Endothelial cell of umbilical vein (primary cell): ENCODE measurements at regions not wholly inside any gene's neighbourhood (a gene's known extent, or its start where the extent isn't known, plus 50 kb on each side); places are given as distances from the start of the nearest gene placed in this dataset.

Experiments
- BruUV-seq: library from RNA; stranded (reverse); fragments of 400-500 nt; replicated peaks from 2 replicates; lab custom pipeline; 2021; lab: Mats Ljungman, UMichigan
- CTCF ChIA-PET: fragments of 300-600, 350-600 bp; sonication (Branson Sonifier 250); formaldehyde crosslinking; loops from one replicate; lab custom pipeline; 2021; ENCODE audit warnings: antibody characterized with exemption, inconsistent platforms; lab: Charles Lee
- POLR2A ChIA-PET: fragments of 300-600, 350-600 bp; sonication (Branson Sonifier 250); formaldehyde crosslinking; loops from one replicate; lab custom pipeline; 2021; ENCODE audit warnings: antibody characterized with exemption, inconsistent platforms; lab: Charles Lee
- DNase-seq: peaks from one replicate; pipeline ENCODE4 v3.0.0-alpha.2; 2011; ENCODE audit warnings: low read depth, low spot score
- FAIRE-seq: peaks from 2 replicates; lab custom pipeline; 2011; peaks lifted over from hg19 to GRCh38; lab: Jason Lieb, UNC
- H2AFZ ChIP-seq: 2 replicates; pipeline ENCODE4 v1.6.0; 2012; ENCODE audit warnings: low read depth, low read length, control low read depth, inconsistent platforms
- H3K27ac ChIP-seq: 2 replicates; pipeline ENCODE4 v1.5.1; 2011; ENCODE audit warnings: low read depth, mild to moderate bottlenecking, control low read depth, low read length, moderate library complexity; ENCODE audit not compliant: insufficient read depth
- H3K27me3 ChIP-seq, 2 experiments: 2 replicates each; pipeline versions ENCODE4 v1.6.0 to v1.6.1; 2011; ENCODE audit warnings: low read length in 2 of 2, mixed read lengths in 1 of 2; ENCODE audit not compliant: control insufficient read depth in 2 of 2, insufficient read depth in 2 of 2
- H3K36me3 ChIP-seq, 2 experiments: 2 replicates in 1 of 2; 3 replicates in 1 of 2; pipeline ENCODE4 v1.5.1; 2011; ENCODE audit warnings: low read length in 2 of 2, mild to moderate bottlenecking in 1 of 2, moderate library complexity in 1 of 2; ENCODE audit not compliant: control insufficient read depth in 2 of 2, insufficient read depth in 2 of 2; ENCODE audit errors: extremely low read depth in 1 of 2
- H3K4me1 ChIP-seq: 3 replicates; pipeline ENCODE4 v1.5.1; 2011; ENCODE audit warnings: mild to moderate bottlenecking, low read length; ENCODE audit not compliant: control insufficient read depth, insufficient read depth; ENCODE audit errors: extremely low read depth
- H3K4me2 ChIP-seq: 2 replicates; pipeline ENCODE4 v1.6.1; 2011; ENCODE audit warnings: low read length, control low read depth, mixed read lengths; ENCODE audit not compliant: insufficient read depth
- H3K4me3 ChIP-seq, 3 experiments: fragments of 200-600 bp in 1 of 3; sonication (generic), shearing (Covaris generic) in 1 of 3; replicated peaks in 1 of 3; 2 replicates each; pipeline ENCODE4 v1.5.1; 2011 to 2016; ENCODE audit warnings: control low read depth in 3 of 3, low read length in 3 of 3, mild to moderate bottlenecking in 2 of 3, inconsistent platforms in 1 of 3, low read depth in 1 of 3, moderate library complexity in 1 of 3; ENCODE audit not compliant: insufficient read depth in 1 of 3
- H3K79me2 ChIP-seq: 2 replicates; pipeline ENCODE4 v1.6.0; 2012; ENCODE audit warnings: low read length, inconsistent platforms; ENCODE audit not compliant: control insufficient read depth, insufficient read depth
- H3K9ac ChIP-seq: replicated peaks from 2 replicates; pipeline ENCODE3; 2011; ENCODE audit warnings: low read length, control low read depth; ENCODE audit not compliant: insufficient read depth; ENCODE audit errors: extremely low read depth
- H3K9me1 ChIP-seq: replicated peaks from 3 replicates; pipeline ENCODE4 v1.6.0; 2011; ENCODE audit warnings: mild to moderate bottlenecking, low read length; ENCODE audit not compliant: control insufficient read depth, insufficient read depth; ENCODE audit errors: extremely low read depth
- H3K9me3 ChIP-seq: replicated peaks from 2 replicates; pipeline ENCODE4 v1.5.1; 2012; ENCODE audit warnings: low read length, inconsistent platforms; ENCODE audit not compliant: control insufficient read depth, insufficient read depth
- H4K20me1 ChIP-seq: replicated peaks from 2 replicates; pipeline ENCODE3; 2011; ENCODE audit warnings: mild to moderate bottlenecking, low read length; ENCODE audit not compliant: control insufficient read depth, insufficient read depth; ENCODE audit errors: extremely low read depth
- EZH2 ChIP-seq: IDR thresholded peaks from 2 replicates; pipeline ENCODE4 v1.6.1; 2012; ENCODE audit warnings: borderline replicate concordance, low read depth, mild to moderate bottlenecking, moderate library complexity, low read length, inconsistent platforms; ENCODE audit not compliant: severe bottlenecking
- FOS ChIP-seq: IDR thresholded peaks from 2 replicates; pipeline ENCODE4 v1.6.1; 2011; ENCODE audit warnings: mild to moderate bottlenecking, low read length, moderate library complexity, borderline replicate concordance; ENCODE audit not compliant: insufficient read depth
- GATA2 ChIP-seq: IDR thresholded peaks from 2 replicates; pipeline ENCODE4 v1.7.0; 2011; ENCODE audit warnings: low read depth, mild to moderate bottlenecking, moderate library complexity, mixed read lengths, low read length; ENCODE audit not compliant: insufficient read length, insufficient read depth
- JUN ChIP-seq: IDR thresholded peaks from 2 replicates; pipeline ENCODE4 v1.6.1; 2011; ENCODE audit warnings: borderline replicate concordance, low read depth; ENCODE audit not compliant: insufficient read length, insufficient read depth
- MYC ChIP-seq: IDR thresholded peaks from one replicate; pipeline ENCODE4 v1.6.1; 2011; ENCODE audit warnings: mild to moderate bottlenecking, low read depth, low read length
- POLR2A ChIP-seq: IDR thresholded peaks from 2 replicates; pipeline ENCODE4 v1.6.1; 2012; ENCODE audit warnings: low read depth, mild to moderate bottlenecking, control low read depth, low read length
- POLR2AphosphoS5 ChIP-seq: IDR thresholded peaks from 2 replicates; pipeline ENCODE4 v1.6.1; 2012; ENCODE audit warnings: low read depth, mild to moderate bottlenecking, control low read depth, low read length, moderate library complexity; ENCODE audit not compliant: insufficient read depth
- dilution Hi-C: fragments of 300-500 bp; cut with MboI; formaldehyde crosslinking; loops from one replicate; pipeline ENCODE4 v1.15.0; 2019; ENCODE audit warnings: low sequenced_read_pairs; ENCODE audit not compliant: extremely low pct_ligation_motif_present
- intact Hi-C: fragments of 100-400 bp; cut with micrococcal nuclease; formaldehyde crosslinking; loops from one replicate; pipeline ENCODE4 v1.10.0; 2022
- TF ChIP-seq, protein P1 (sequence below): IDR thresholded peaks from 2 replicates; pipeline ENCODE4 v1.6.1; 2011; ENCODE audit not compliant: insufficient read depth, insufficient read length
- TF ChIP-seq, protein P2 (sequence below), 2 donors: IDR thresholded peaks; 1 replicate in 1 of 2; 2 replicates in 1 of 2; pipeline ENCODE4 v1.5.1; 2011; ENCODE audit warnings: low read length in 2 of 2, mild to moderate bottlenecking in 2 of 2, moderate library complexity in 2 of 2, control low read depth in 1 of 2, inconsistent platforms in 1 of 2, low read depth in 1 of 2; ENCODE audit not compliant: insufficient read depth in 1 of 2; ENCODE audit errors: extremely low read depth in 1 of 2

DNA sequence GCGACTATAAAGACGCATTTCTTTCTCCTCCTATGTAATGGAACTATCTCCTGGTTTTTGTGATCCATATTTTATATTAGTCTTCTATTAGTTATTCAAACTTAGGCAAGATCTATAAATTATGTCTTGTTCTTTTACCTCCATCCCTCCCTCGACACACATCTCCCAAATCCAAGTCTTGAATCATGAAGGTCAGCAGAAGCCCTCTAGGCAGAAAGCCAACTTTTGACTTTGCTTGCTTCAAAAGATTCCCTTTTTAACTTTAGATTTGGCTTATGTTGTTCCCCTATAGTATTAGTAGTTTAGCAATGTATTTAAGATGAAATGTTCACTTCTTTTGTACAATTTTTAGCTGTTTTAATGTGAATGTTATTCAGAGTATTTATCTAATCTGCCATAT, 689.8 kb downstream of the SLC6A15 start:
- DNase-seq = no peak
- dilution Hi-C loops (no loop called here), intact Hi-C loops (no loop called here)
- FAIRE-seq = no peak
- Histone ChIP-seq H3K9me3 (no peaks in the 10 kb centered on the region), H2AFZ (no peak overlapping the region), H3K79me2 (no peaks in the 10 kb centered on the region), H3K27ac (no peak overlapping the region), H3K4me2 (no peak overlapping the region), H3K9ac (no peak overlapping the region), H4K20me1 (no peaks in the 10 kb centered on the region), H3K4me1 (no peaks in the 10 kb centered on the region), H3K36me3 (no peaks in the 10 kb centered on the region), H3K27me3 (no peaks in the 10 kb centered on the region), H3K9me1 (no peaks in the 10 kb centered on the region), H3K4me3 (no peak overlapping the region)
- CTCF ChIA-PET = no interaction called here
- TF ChIP-seq EZH2 (no peak), POLR2AphosphoS5 (no peak), MYC (no peak), GATA2 (no peak), POLR2A (no peak), FOS (no peak), JUN (no peak)
- TF ChIP-seq, protein P1, sequence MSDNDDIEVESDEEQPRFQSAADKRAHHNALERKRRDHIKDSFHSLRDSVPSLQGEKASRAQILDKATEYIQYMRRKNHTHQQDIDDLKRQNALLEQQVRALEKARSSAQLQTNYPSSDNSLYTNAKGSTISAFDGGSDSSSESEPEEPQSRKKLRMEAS = no peak
- TF ChIP-seq, protein P2, sequence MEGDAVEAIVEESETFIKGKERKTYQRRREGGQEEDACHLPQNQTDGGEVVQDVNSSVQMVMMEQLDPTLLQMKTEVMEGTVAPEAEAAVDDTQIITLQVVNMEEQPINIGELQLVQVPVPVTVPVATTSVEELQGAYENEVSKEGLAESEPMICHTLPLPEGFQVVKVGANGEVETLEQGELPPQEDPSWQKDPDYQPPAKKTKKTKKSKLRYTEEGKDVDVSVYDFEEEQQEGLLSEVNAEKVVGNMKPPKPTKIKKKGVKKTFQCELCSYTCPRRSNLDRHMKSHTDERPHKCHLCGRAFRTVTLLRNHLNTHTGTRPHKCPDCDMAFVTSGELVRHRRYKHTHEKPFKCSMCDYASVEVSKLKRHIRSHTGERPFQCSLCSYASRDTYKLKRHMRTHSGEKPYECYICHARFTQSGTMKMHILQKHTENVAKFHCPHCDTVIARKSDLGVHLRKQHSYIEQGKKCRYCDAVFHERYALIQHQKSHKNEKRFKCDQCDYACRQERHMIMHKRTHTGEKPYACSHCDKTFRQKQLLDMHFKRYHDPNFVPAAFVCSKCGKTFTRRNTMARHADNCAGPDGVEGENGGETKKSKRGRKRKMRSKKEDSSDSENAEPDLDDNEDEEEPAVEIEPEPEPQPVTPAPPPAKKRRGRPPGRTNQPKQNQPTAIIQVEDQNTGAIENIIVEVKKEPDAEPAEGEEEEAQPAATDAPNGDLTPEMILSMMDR (IDR thresholded peaks at IDR 0.05; ENCODE audit: extremely low read depth in 1 of 2, insufficient read depth in 1 of 2, low read depth in 1 of 2, low read length in 2 of 2) = no peak
- POLR2A ChIA-PET = no interaction called here
- BruUV-seq = no TSS peak
